GM23338 (cell line): ENCODE measurements at regions not wholly inside any gene's neighbourhood (a gene's known extent, or its start where the extent isn't known, plus 50 kb on each side); places are given as distances from the start of the nearest gene placed in this dataset.

Experiments used
- EZH2 ChIP-seq: fragments of 200-600 bp; sonication (generic); IDR thresholded peaks from one replicate; pipeline ENCODE4 v1.8.0; 2017; ENCODE audit warnings: antibody characterized with exemption, mild to moderate bottlenecking, low read depth; ENCODE audit not compliant: unreplicated experiment
- JUNB ChIP-seq: IDR thresholded peaks from one replicate; pipeline ENCODE4 v1.6.1; 2016; ENCODE audit warnings: antibody characterized with exemption; ENCODE audit not compliant: unreplicated experiment
- REST ChIP-seq: IDR thresholded peaks from one replicate; pipeline ENCODE4 v1.6.1; 2018; ENCODE audit warnings: antibody characterized with exemption; ENCODE audit not compliant: unreplicated experiment
- STAT1 ChIP-seq: IDR thresholded peaks from one replicate; pipeline ENCODE4 v1.6.1; 2016; ENCODE audit warnings: antibody characterized with exemption; ENCODE audit not compliant: unreplicated experiment
- ZNF114 ChIP-seq: fragments of 250-450 bp; sonication (Bioruptor Pico); IDR thresholded peaks from 2 replicates; pipeline ENCODE4 v1.5.0; 2020; ENCODE audit warnings: mild to moderate bottlenecking, moderate library complexity
- ZNF331 ChIP-seq: fragments of 250-450 bp; sonication (Bioruptor Pico); IDR thresholded peaks from 2 replicates; pipeline ENCODE4 v1.5.0; 2020; ENCODE audit warnings: low read depth, mild to moderate bottlenecking, moderate library complexity
- ZNF462 ChIP-seq: fragments of 250-450 bp; sonication (Bioruptor Pico); IDR thresholded peaks from 2 replicates; pipeline ENCODE4 v1.5.0; 2020; ENCODE audit warnings: mild to moderate bottlenecking, moderate library complexity

- TF ChIP-seq ZNF462 (CRISPR knock-in tag) (no peak), REST (no peak), ZNF331 (no peak), ZNF114 (no peak), JUNB (no peak), EZH2 (no peak), STAT1 (no peak)
Measured at GRCh38 chr4:10741961-10742699, 57.6 kb upstream of the CLNK start (continued).
